Choroid plexus epithelial cell (primary cell): ENCODE measurements at regions not wholly inside any gene's neighbourhood (a gene's known extent, or its start where the extent isn't known, plus 50 kb on each side); places are given as distances from the start of the nearest gene placed in this dataset.
A peak's percentile ranks its signal among the peaks of the same experiment; 100 is the strongest.

Experiments used
- DNase-seq: peaks from one replicate; pipeline ENCODE4 v3.0.0-alpha.2; 2010; ENCODE audit warnings: low read depth
- H3K4me3 ChIP-seq: 2 replicates; pipeline ENCODE4 v1.5.1; 2011; ENCODE audit warnings: low read depth, mild to moderate bottlenecking, control low read depth, low read length, moderate library complexity
- TF ChIP-seq, protein P1 (sequence below): conservative IDR thresholded peaks from 2 replicates; pipeline ENCODE4 v1.5.1; 2011; ENCODE audit warnings: low read depth, mild to moderate bottlenecking, control low read depth, inconsistent platforms, low read length, moderate library complexity

DNA sequence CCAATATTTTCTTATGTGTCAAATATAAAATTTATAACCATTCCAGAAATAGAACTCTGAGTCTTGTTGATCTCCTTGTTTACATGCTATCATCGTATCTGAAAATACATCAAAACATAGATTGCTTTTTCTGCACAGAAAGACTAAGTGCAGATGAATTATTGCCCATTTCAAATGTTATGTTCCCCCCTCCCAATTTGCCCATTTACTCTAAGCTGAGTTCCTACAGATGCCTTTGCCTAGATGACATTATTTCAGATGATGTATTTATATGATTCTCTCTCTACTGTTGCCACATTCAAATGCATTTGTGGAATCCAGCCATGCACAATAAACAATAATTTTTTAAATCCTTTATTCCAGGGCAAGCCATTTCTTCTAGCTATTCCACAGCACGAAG, 810.1 kb upstream of the MGAT4C start:
- TF ChIP-seq, protein P1, sequence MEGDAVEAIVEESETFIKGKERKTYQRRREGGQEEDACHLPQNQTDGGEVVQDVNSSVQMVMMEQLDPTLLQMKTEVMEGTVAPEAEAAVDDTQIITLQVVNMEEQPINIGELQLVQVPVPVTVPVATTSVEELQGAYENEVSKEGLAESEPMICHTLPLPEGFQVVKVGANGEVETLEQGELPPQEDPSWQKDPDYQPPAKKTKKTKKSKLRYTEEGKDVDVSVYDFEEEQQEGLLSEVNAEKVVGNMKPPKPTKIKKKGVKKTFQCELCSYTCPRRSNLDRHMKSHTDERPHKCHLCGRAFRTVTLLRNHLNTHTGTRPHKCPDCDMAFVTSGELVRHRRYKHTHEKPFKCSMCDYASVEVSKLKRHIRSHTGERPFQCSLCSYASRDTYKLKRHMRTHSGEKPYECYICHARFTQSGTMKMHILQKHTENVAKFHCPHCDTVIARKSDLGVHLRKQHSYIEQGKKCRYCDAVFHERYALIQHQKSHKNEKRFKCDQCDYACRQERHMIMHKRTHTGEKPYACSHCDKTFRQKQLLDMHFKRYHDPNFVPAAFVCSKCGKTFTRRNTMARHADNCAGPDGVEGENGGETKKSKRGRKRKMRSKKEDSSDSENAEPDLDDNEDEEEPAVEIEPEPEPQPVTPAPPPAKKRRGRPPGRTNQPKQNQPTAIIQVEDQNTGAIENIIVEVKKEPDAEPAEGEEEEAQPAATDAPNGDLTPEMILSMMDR: no peak

DNA sequence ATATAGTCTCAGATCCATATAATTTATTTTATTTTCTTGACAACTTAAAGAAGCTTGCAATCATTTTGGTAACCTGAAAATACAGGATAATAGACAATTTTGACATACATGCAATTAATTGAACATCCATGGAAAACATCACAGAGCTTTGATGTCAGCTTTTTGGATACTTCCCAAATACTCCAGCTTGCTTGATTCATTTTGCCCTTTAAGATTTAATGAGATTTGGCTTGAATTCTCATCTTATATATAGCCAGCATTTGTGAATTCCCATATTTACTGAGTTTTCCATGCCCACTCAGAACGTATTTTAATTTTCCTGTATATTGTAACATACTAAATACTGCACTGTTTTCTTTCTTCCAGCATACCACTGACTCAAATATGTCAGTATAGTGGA, 803.0 kb upstream of the MGAT4C start:
- TF ChIP-seq, protein P1: no peak
- H3K4me3 ChIP-seq: no peak overlapping the region

More for the DNA sequence above, 810.1 kb upstream of the MGAT4C start:
- H3K4me3 ChIP-seq: no peak overlapping the region
- DNase-seq: no peak

DNA sequence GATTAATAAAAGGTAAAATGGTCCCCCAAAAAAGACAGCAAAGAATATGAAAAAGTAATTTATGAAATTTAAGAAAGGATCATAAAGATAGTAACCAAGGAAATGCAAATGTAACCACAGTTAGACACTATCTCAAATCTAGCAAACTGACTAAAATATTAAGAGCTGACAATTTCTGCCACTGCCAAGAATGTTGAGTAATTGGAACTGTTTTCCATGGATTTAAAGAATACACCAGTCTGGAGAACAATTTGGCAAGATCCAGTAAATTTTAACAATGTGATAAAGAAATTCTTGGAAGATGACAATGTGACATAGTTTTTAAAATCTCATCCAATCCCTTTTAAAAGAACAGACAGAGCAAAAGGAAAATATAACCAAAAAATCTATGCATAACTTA, 798.0 kb upstream of the MGAT4C start:
- peak; percentile 3 for DNase-seq
- no peak overlapping the region for H3K4me3 ChIP-seq
- TF ChIP-seq, protein P1: no peak

More for the DNA sequence above, 803.0 kb upstream of the MGAT4C start:
- no peak for DNase-seq

DNA sequence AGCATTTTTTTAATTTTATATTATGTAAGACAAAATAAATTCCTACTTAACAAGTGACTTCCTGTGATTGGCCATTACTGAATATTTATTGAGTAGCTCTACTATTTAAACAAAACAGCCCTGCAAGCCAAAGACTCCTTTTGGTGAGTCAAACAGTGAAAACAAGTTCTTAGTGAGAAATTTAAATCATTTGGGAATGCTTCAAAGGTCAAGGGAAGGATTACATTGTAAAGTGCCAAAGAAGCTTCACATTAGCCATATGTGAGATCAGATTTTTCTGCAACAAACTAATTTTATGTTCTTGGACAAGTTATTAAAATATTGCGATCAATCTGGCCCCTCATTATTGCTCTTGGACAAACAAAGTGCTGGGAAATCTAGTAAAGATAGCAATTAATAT, 795.4 kb upstream of the MGAT4C start:
- no peak for DNase-seq
- TF ChIP-seq, protein P1: no peak
- no peak overlapping the region for H3K4me3 ChIP-seq

DNA sequence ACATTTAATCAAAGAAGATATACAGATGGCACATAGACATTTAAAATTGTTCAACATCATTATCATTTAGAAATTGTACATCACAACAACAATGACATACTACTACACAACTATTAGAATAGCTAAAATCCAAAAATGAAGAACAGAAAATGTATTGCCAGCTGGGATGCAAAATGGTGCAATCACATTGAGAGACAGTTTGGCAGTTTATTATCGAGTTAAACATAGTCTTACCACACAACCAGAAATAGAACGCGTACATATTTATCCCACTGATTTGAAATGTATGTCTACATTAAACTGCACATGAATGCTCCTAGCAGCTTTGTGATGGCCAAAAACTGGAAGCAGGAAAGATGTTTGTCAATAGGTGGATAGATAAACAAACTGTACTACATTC, 791.5 kb upstream of the MGAT4C start:
- TF ChIP-seq, protein P1: no peak
- no peak overlapping the region for H3K4me3 ChIP-seq
- no peak for DNase-seq

DNA sequence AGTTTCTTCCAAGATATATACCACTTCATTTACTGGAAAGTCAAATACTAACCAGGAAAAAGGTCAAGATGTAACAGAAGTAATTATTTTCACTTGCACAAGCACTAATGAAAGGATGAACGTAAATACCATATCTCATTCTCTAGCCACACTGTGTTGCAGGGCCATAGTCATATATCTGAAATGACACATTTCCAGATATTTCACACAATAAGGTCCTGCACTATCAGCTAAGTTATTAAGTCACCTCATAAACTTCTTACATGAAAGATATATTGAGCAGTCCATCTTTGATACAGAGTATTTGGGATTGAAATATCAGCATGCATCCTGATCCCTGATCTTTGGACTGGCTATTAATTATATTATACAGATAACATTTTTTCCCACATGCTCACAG, 783.3 kb upstream of the MGAT4C start:
- no peak overlapping the region for H3K4me3 ChIP-seq
- TF ChIP-seq, protein P1: no peak
- no peak for DNase-seq

DNA sequence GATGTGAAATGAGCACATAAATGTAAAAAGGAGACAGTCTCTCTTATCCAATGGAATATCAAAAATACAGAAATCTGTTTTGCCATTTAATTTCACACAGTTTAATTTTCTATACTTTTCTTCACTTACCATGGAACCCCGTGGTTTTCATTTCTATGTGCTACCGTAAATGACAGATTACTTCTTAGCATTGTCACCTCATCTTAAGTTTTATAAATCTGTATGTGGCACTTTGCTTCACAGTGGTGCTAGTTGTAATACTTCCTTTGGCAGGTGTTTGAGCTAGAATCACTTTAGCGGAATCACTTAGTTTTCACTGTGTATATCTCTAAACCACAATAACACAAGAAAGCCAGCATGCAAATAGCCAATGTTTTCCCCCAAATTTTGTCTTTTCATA, 781.9 kb upstream of the MGAT4C start:
- TF ChIP-seq, protein P1: no peak
- DNase-seq: no peak

More for the DNA sequence above, 781.9 kb upstream of the MGAT4C start:
- H3K4me3 ChIP-seq: no peak overlapping the region
